K562 (cell line): ENCODE measurements at regions not wholly inside any gene's neighbourhood (a gene's known extent, or its start where the extent isn't known, plus 50 kb on each side); places are given as distances from the start of the nearest gene placed in this dataset.

ENCODE experiments used
- ATAC-seq: fragments of 200-7000 bp; cut with Tn5 transposase; 3 replicates; pipeline ENCODE4 v1.9.1; 2020; ENCODE audit warnings: moderate library complexity
- BruUV-seq: library from RNA; stranded (reverse); fragments of 400-500 nt; replicated peaks from 2 replicates; lab custom pipeline; 2021; lab: Mats Ljungman, UMichigan
- CTCF ChIA-PET: fragments of 300-600 bp; formaldehyde crosslinking; extraction: SDS; loops from one replicate; lab custom pipeline; 2021; ENCODE audit warnings: low intra/inter-chr PET ratio; lab: Yijun Ruan, JAX
- POLR2A ChIA-PET: fragments of 300-600, 350-650 bp; sonication (Branson Sonifier 250); formaldehyde crosslinking; extraction: SDS; loops from one replicate; lab custom pipeline; 2021; ENCODE audit warnings: antibody characterized with exemption, inconsistent platforms; lab: Yijun Ruan, JAX
- DNase-seq, 4 experiments: peaks; one replicate each; pipeline versions ENCODE4 v3.0.0 to v3.0.0-alpha.2; 2011 to 2018; ENCODE audit warnings: low spot score in 3 of 4, mixed read lengths in 3 of 4; ENCODE audit errors: extremely low read depth in 1 of 4
- FAIRE-seq: peaks from 2 replicates; lab custom pipeline; 2011; peaks lifted over from hg19 to GRCh38; lab: Jason Lieb, UNC
- H2AFZ ChIP-seq: 2 replicates; pipeline ENCODE4 v1.6.0; 2011; ENCODE audit warnings: low read depth, low read length, control low read depth, inconsistent platforms
- H3K27ac ChIP-seq: fragments of 200-600 bp; 3 replicates; pipeline ENCODE4 v1.8.0; 2011; ENCODE audit warnings: low read depth, mild to moderate bottlenecking, control low read depth, inconsistent platforms, low read length, moderate library complexity, mixed read lengths; ENCODE audit errors: extremely low read depth
- H3K27me3 ChIP-seq, 2 experiments: fragments of 300-600 bp in 1 of 2; 2 replicates in 1 of 2; 3 replicates in 1 of 2; pipeline versions ENCODE4 v1.6.0 to v1.8.0; 2011; ENCODE audit warnings: inconsistent platforms in 2 of 2, low read length in 2 of 2, mild to moderate bottlenecking in 1 of 2, mixed read lengths in 1 of 2, moderate library complexity in 1 of 2; ENCODE audit not compliant: control insufficient read depth in 2 of 2, insufficient read depth in 2 of 2
- H3K36me3 ChIP-seq: fragments of 300-600 bp; 3 replicates; pipeline ENCODE4 v1.8.0; 2011; ENCODE audit warnings: mild to moderate bottlenecking, low read length, inconsistent platforms; ENCODE audit not compliant: control insufficient read depth, insufficient read depth
- H3K4me1 ChIP-seq, 2 experiments: fragments of 200-600 bp in 1 of 2; replicated peaks in 1 of 2; 2 replicates in 1 of 2; 3 replicates in 1 of 2; pipeline versions ENCODE4 v1.5.1 to v1.8.0; 2011; ENCODE audit warnings: inconsistent platforms in 2 of 2, low read length in 2 of 2, mild to moderate bottlenecking in 1 of 2, mixed read lengths in 1 of 2, moderate library complexity in 1 of 2; ENCODE audit not compliant: control insufficient read depth in 2 of 2, insufficient read depth in 2 of 2
- H3K4me2 ChIP-seq: 2 replicates; pipeline ENCODE4 v1.6.1; 2011; ENCODE audit warnings: low read length, control low read depth, inconsistent platforms, mixed read lengths; ENCODE audit not compliant: insufficient read depth
- H3K4me3 ChIP-seq: fragments of 200-600 bp; sonication (generic), shearing (Covaris generic); 2 replicates; pipeline ENCODE4 v1.5.1; 2016; ENCODE audit warnings: control low read depth, inconsistent platforms
- H3K79me2 ChIP-seq: fragments of 200-600 bp; 3 replicates; pipeline ENCODE4 v1.8.0; 2011; ENCODE audit warnings: low read length, inconsistent platforms; ENCODE audit not compliant: control insufficient read depth, insufficient read depth
- H3K9ac ChIP-seq, 2 experiments: 2 replicates each; pipeline versions ENCODE4 v1.6.0 to v1.6.1; 2011; ENCODE audit warnings: low read depth in 2 of 2, low read length in 2 of 2, control low read depth in 1 of 2, inconsistent platforms in 1 of 2, mild to moderate bottlenecking in 1 of 2, mixed read lengths in 1 of 2; ENCODE audit not compliant: insufficient read depth in 1 of 2
- H3K9me1 ChIP-seq: one replicate; pipeline ENCODE4 v1.6.0; 2011; ENCODE audit warnings: inconsistent platforms, mild to moderate bottlenecking, low read length, moderate library complexity; ENCODE audit not compliant: control insufficient read depth, insufficient read depth
- H3K9me3 ChIP-seq: replicated peaks from 2 replicates; pipeline ENCODE4 v1.5.1; 2011; ENCODE audit warnings: low read depth, low read length, inconsistent platforms; ENCODE audit not compliant: control insufficient read depth, insufficient read depth
- H4K20me1 ChIP-seq: replicated peaks from 2 replicates; pipeline ENCODE4 v1.6.1; 2011; ENCODE audit warnings: low read length, inconsistent platforms, mixed read lengths; ENCODE audit not compliant: control insufficient read depth, insufficient read depth
- BRCA1 ChIP-seq, 2 experiments: fragments of 450-650 bp in 1 of 2; sonication (generic) in 1 of 2; formaldehyde crosslinking in 1 of 2; IDR thresholded peaks; 2 replicates each; pipeline versions ENCODE4 v1.5.0 to v1.6.1; 2017 to 2020; ENCODE audit warnings: mild to moderate bottlenecking in 1 of 2, missing genetic modification reagents in 1 of 2
- CTBP1 ChIP-seq: fragments of 450-650 bp; IDR thresholded peaks from 2 replicates; pipeline ENCODE4 v1.6.1; 2016; ENCODE audit warnings: borderline replicate concordance
- DDX20 ChIP-seq: fragments of 450-650 bp; IDR thresholded peaks from 2 replicates; pipeline ENCODE4 v1.6.1; 2016; ENCODE audit warnings: missing genetic modification characterization, low read depth, mild to moderate bottlenecking, missing compliant biosample characterization, moderate library complexity
- HDAC6 ChIP-seq: IDR thresholded peaks from 2 replicates; pipeline ENCODE4 v1.6.1; 2012; ENCODE audit warnings: low read depth, mild to moderate bottlenecking, control low read depth, inconsistent platforms, low read length, moderate library complexity
- HMGN3 ChIP-seq: IDR thresholded peaks from 2 replicates; pipeline ENCODE4 v1.6.1; 2011; ENCODE audit warnings: borderline replicate concordance, low read depth, mild to moderate bottlenecking, mixed read lengths, low read length; ENCODE audit not compliant: insufficient read length; ENCODE audit errors: extremely low read depth
- NBN ChIP-seq: fragments of 450-650 bp; IDR thresholded peaks from 2 replicates; pipeline ENCODE4 v1.6.1; 2016; ENCODE audit warnings: low read depth, mild to moderate bottlenecking
- RNF2 ChIP-seq: sonication (generic); IDR thresholded peaks from 2 replicates; pipeline ENCODE4 v1.6.1; 2016
- STAT5B ChIP-seq: fragments of 250-450 bp; sonication (Bioruptor Pico); IDR thresholded peaks from 2 replicates; pipeline ENCODE4 v1.8.0; 2021; ENCODE audit warnings: mild to moderate bottlenecking, inconsistent platforms
- TSC22D4 ChIP-seq: fragments of 450-650 bp; IDR thresholded peaks from 2 replicates; pipeline ENCODE4 v1.6.1; 2016; ENCODE audit warnings: missing genetic modification characterization, missing biosample characterization, control low read depth
- ZNF134 ChIP-seq: fragments of 250-450 bp; sonication (Bioruptor Pico); conservative IDR thresholded peaks from 2 replicates; pipeline ENCODE4 v1.4.0; 2020
- ZNF165 ChIP-seq: fragments of 250-450 bp; sonication (Bioruptor Pico); IDR thresholded peaks from 2 replicates; pipeline ENCODE4 v1.4.0; 2020; ENCODE audit warnings: borderline replicate concordance
- ZNF316 ChIP-seq: fragments of 450-650 bp; IDR thresholded peaks from 2 replicates; pipeline ENCODE4 v1.6.1; 2016
- ZZZ3 ChIP-seq: fragments of 450-650 bp; IDR thresholded peaks from 2 replicates; pipeline ENCODE4 v1.6.1; 2016; ENCODE audit warnings: antibody characterized with exemption, mild to moderate bottlenecking, moderate library complexity
- WGBS: fragments of 100-300 bp; shearing (Covaris generic); methylation state at CpG from one replicate; pipeline ENCODE4 v1.1.6; 2016; ENCODE audit warnings: low coverage, mixed read lengths; ENCODE audit not compliant: insufficient coverage; ENCODE audit errors: missing lambda C conversion rate; 5-methylcytosine and 5-hydroxymethylcytosine counted together
- in situ Hi-C: fragments of 300-500 bp; cut with MboI; formaldehyde crosslinking; loops from 4 replicates; pipeline ENCODE4 v1.15.0; 2018; ENCODE audit warnings: inconsistent platforms, mixed read lengths
- intact Hi-C: fragments of 100-400 bp; cut with micrococcal nuclease; formaldehyde crosslinking; loops from 2 replicates; pipeline ENCODE4 v1.14.2; 2022

GRCh38 chr12:69170293-69170692, 69.1 kb upstream of the CPSF6 start:
- Histone ChIP-seq H2AFZ (no peak overlapping the region), H4K20me1 (no peaks in the 10 kb centered on the region), H3K36me3 (no peaks in the 10 kb centered on the region), H3K4me3 (no peak overlapping the region)
- WGBS = 9% methylated on average over 4 of the region's 4 CpGs
- ATAC-seq = no peak
- in situ Hi-C loops = no loop called here
- no peak for TF ChIP-seq ZNF165
- TF ChIP-seq HMGN3 = no peak
- TF ChIP-seq DDX20 (tag) = no peak
- no peak for TF ChIP-seq ZNF316
- TF ChIP-seq RNF2 = no peak
- no peak for TF ChIP-seq ZZZ3
- no peak for TF ChIP-seq HDAC6
- no peak for TF ChIP-seq STAT5B (CRISPR knock-in tag)
- TF ChIP-seq ZNF134 (CRISPR knock-in tag) = no peak
- TF ChIP-seq CTBP1 = no peak
- no peak for TF ChIP-seq NBN
- TF ChIP-seq BRCA1 (IDR thresholded peaks at IDR 0.05) = no peak
- no peak for TF ChIP-seq BRCA1 (CRISPR knock-in tag; IDR thresholded peaks at IDR 0.05)
- TF ChIP-seq TSC22D4 (tag) = no peak
- TF ChIP-seq, all 486 proteins: peak for 0
- no peak for FAIRE-seq
- intact Hi-C loops = no loop called here
- no TSS peak for BruUV-seq
- Histone ChIP-seq H3K27me3 (peaks cover 5% of the 10 kb centered on the region in 2 experiments; a peak in 3 of 5 replicates), H3K79me2 (no peaks in the 10 kb centered on the region), H3K9me3 (no peaks in the 10 kb centered on the region), H3K9me1 (no peaks in the 10 kb centered on the region), H3K9ac (no peak overlapping the region), H3K4me2 (no peak overlapping the region), H3K27ac (no peak overlapping the region), H3K4me1 (no peaks in the 10 kb centered on the region; a peak in 1 of 5 replicates)
- DNase-seq = no peak
- ChIA-PET POLR2A (no interaction called here), CTCF (no interaction called here)
